ENCODE measurements at regions not wholly inside any gene's neighbourhood (a gene's known extent, or its start where the extent isn't known, plus 50 kb on each side); places are given as distances from the start of the nearest gene placed in this dataset.
"Not testable (repeated sequence)": the region's sequence is repeated elsewhere in the genome, so short reads cannot be mapped to it uniquely, and the experiment has no call there.

DNA sequence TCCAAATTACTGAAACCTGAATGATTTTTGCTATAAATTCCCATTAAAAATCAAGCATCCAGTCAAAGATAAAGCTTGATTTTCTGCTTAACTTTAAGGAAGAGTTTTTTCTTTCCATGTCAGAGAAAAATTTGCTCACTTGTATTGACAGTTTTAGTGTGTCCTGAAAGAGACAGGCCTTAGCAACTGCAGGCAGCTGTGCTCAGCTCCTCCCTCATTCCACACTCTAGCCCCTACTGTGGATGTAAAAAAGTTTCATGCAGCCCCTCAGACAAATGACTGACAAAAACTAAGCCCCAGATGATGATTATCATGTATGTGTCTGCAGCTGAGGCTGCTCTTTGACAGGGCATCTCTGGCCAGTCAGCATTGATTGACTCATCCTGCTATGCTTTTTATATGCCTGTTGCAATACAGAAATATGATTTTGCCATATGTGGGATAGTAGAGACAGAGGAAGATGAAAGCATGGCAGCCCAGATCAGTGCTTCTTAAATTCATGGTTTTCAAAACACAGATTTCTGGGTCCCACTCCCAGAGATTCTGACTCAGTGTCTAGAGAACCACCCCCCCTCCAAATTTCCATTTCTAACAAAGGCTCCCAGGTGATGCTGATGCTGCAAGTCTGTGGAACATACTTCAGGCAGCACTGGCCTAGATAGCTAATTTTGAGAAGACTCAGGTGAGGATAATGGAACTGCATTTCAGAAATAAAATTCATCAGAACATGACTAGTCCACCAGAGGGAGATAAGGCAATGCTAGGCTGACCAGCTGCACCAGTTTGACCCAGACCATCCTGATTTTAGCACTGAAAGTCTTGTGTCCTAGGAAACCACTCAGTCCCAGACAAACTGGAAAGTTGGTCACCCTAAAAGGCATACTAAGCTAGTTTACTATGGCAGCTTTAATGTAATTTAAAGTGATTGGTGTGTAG lies 298.7 kb upstream of the KCNN2 start:
- no peak for DNase-seq

DNA sequence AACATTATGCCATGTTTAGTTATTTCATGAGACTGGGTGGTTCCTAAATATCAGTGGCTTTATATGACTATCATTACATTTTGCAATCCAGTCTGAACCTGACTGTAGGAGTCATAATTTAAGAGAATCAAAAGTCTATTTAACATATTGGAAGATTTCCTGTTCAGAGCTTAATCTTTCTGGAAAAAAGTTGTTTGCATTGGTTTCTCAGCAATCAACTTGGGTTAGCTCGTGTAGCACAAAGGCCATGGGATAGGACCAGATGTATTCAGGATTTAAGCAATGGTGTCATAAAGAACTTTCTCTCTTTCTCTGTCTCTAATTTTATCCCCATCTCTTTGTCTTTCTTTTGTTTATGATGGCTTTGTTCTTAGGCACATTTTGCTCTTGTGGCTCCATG lies 296.0 kb upstream of the KCNN2 start:
- DNase-seq = no peak

DNA sequence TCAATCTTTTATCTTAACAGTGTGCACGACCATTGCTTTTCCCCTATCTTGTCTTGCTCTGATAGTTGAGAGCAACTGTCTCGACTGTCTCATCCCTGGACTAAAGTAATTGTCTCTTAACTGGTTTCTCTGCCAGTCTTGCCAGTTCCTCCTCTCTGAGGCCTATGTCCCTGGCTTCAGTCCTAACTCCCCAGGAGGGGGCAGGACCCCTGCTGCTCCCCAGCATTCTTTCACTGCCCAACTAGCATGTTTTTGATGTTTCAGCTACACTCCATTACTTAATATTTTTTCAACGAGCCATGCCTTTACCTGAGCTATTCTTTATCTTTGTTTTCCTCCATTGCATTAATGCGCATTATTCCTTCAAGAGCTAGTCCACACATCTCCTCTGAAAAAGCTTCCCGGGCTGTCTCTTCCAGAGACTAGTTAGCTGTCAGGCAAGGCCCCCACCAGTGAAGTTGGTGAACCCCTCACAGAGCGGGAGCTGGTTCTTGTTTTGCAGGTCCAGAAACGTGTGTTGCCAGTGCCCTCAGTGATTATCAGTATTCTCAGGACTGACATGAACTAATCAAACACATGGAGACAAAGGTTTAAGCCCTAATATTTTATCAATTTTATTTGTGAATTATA lies 291.7 kb upstream of the KCNN2 start:
- no peak for DNase-seq

DNA sequence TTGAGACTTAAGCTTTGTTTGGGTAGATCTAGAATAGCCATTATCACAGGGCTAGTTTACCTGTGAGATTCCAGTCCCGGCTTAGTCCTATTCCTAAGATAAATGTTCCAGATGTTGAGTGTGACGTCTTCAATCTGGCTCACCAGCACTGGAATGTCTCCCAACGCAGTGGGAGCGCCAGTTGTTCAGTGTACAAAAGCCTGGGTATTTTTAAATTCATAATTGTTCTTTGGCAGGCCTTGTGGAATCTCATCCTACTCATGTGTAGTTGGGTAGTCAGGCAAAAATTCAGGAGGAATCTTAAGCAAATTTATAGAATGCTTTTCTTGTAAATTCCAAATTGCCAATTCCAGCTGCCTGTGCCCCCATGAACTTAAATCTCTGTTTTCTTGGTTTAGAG lies 272.6 kb upstream of the KCNN2 start:
- no peak for DNase-seq

DNA sequence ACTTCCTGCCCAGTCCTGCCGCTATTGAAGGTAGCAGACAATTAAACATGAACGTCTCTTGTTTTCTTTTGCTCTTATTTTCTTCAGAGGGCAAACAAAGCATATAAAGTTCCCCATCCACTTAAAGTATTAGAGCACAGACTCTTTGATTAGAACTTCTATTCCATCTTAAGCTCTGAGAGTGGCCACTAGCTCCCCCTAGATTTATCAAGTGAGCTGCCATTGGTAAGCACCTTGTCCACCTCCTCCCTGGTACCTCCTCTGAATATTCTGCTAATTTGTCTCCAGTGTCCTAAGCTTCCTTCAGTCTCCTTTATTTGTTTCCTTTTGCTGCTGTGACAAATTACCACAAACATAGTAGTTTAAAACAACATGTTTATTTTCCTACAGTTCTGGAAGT lies 264.3 kb upstream of the KCNN2 start:
- DNase-seq = no peak

DNA sequence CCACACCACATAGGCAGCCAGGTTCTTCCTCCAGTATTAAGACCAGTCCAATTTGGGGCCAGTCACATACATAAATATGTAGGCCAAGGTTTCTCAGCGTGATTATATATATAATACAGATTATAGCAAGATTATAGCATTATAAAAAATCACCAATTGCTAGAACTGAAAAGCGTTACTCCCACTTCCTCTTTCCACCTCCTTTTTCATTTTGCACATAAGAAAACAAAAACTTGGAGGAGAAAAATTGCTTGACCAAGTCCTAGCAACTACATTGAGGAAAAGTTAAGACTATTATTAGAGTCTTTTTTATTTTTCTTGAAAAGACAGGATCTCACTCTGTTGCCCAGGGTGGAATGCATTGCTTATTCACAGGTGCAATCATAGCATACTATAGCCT lies 262.7 kb upstream of the KCNN2 start:
- no peak for DNase-seq

DNA sequence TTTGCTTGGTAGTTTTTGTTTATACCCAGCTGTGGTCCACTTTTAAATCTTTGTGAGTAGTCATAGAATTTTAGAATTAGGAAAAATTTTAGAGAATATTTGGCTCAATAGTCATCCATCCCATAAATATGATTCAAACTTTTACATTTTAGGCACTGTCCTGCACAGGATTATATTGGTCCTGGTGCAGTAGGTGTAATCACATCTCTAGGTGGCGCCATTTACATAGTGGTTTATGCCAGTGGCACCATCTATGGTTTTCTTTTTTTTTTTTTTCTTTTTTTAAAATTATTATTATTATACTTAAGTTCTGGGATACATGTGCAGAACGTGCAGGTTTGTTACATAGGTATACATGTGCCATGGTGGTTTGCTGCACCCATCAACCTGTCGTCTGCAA lies 260.7 kb upstream of the KCNN2 start:
- peak; percentile 75 for DNase-seq

DNA sequence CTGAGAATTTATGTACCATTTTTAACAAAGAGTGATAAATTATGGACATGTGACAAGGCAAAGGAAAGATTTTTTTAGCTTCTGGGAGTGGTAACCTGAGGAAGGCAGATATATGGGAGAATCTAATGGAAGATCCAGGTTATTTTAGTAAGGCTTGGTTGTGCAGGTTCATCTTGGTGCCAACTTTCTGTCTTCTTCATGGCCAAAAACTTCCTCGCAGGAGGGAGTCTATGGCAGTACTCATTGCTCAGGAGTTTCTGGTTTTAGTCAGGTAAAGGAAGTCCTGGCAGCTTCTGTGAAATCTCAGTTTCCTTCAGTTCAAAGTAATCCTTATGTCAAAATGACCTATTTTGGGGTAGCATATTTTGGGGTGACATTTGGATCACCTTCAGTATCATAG lies 248.3 kb upstream of the KCNN2 start:
- DNase-seq = no peak

DNA sequence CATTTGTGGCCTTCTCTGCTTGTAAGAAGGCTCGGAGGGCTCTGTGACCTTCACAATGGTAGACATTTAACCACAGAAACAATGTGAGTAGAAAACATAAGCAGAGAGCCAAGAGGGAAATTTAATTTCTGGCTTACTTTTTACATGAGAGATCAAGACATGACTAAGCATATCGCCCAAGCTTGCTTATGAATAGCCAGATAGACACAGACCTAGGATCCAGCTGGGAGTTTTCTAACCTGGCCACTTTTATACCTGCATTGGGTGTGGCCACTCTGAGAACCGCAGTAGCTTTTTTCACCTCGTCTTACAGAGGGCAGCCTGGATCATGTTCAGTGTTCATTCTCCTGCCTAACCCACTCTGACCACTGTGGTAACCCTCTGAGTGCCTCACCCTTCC lies 244.9 kb upstream of the KCNN2 start:
- no peak for DNase-seq

DNA sequence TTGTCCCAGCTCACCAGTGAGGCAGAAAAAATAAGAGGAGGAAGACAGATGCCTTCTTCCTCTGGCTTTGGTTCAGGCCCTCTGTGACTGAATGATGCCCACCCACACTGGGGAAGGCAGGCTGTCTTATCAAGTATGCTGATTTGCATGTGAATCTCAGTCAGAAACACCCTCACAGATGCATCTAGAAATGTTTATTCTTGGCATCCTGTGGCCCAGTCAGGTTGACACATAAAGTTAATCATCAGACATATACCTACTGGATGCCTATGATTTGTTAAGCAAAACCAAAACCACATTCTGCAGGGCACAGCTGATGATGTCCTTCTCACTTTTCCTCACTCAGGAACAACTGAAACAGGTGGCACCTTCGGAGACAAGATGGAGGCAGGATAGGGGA lies 243.4 kb upstream of the KCNN2 start:
- DNase-seq = no peak

DNA sequence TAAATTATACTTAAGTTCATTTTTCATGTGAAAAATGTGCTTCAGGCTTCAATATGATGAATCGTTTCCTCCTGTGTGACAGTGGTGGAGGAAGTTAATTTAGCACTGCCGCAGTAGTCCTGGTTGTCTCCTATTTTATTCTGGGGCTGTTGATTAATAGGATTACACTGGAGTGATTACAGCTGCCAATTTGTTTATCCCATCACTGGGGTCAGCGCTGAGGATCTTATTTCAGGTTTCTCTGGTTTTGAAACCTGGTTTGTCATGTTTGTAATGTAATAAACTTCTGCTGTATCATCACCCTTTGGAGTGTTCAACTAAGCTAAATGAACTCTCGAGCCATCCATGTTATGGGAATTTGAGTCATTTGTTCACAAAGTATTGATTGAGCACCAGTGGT lies 241.7 kb upstream of the KCNN2 start:
- DNase-seq = no peak

DNA sequence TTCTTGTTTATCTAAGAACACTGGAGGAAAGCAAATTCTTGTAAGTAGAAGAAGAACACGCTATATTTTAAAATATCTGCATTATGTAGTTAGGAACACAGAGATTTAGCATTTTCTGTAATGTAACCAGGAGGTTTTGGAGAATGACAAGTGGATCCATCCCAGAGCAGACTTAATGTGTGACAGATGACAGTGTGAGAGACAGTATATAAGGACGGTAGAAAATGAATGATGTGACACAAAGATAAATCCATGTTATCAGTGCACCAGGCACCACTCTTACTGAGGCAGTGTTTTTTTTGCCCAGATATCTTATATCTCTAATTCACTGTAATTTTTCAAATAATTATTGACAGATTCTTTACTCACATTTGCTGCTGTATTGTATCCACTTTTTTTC lies 239.0 kb upstream of the KCNN2 start:
- no peak for DNase-seq

DNA sequence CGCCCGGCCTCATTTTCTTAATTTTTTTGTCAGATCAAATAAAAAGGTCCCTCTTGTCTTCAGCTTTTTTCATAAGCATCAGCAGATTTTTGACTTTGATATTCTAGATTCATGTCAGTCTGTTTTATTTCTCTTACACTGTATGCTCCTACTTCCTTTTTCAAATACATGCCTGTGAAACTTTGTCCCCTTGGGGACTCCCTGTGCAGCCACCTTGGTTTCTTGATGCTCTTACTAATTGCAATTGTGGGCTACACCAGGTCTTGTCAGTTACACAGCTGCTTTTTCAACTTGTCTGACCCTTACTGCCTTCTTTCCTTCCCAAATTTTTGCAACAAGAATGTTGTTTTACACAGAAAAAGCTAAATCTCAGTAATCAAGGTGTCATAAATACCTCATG lies 238.2 kb upstream of the KCNN2 start:
- DNase-seq = no peak

DNA sequence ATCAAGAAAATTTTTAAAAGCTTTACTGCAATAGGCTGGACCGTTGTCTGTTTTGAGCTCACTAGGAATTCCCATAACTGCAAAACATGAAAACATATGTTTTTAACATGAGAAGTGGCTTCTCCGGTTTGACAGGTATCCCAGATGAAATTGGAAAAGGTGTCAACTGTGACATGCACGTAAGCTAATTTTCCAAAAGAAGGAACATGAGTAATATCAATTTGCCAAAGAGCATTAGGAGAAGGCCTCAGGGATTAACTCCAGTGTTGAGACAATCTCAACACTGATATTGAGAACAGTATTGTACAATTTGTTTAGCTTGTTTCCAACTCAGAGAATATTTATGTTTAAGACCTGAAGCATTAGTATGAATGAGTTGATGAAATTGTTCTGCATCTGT lies 215.5 kb upstream of the KCNN2 start:
- DNase-seq = no peak

DNA sequence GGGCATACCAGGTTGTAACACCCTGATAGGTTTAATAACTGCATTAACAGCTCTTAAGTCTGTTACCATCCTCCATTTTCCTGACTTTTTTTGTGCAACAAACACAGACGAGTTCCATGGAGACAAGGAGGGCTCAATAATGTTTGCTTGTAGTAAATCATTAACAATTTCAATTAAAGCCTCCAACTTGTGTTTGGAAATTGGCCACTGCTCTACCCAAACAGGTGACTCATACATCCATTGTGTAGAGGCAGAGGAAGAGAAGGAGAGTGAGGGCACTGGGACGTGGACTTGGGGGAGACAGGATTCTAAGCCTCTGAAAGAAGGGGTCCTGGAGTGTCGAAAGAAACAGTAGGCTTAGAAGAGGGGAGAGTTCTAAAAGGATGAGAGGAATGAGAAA lies 213.6 kb upstream of the KCNN2 start:
- no peak for DNase-seq

DNA sequence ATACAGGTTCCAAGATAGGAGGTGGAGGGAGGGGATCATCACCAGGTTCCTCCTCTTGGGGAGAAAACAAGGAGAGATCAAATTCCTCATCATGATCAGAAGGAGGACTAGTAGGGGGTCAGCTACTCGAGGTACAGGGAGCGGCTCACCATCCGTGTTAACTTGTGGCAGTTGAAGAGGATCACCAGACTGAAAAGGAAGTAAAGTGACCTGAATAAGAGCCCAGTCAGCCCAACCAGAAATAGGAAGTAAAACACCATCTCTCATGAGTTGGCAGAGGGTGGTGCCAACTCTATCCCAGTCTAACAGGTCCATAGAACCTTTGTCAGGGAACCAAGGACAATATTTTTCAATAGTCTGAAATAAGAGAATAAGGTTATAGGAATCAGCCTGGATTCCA lies 213.1 kb upstream of the KCNN2 start:
- not testable (repeated sequence) for DNase-seq

DNA sequence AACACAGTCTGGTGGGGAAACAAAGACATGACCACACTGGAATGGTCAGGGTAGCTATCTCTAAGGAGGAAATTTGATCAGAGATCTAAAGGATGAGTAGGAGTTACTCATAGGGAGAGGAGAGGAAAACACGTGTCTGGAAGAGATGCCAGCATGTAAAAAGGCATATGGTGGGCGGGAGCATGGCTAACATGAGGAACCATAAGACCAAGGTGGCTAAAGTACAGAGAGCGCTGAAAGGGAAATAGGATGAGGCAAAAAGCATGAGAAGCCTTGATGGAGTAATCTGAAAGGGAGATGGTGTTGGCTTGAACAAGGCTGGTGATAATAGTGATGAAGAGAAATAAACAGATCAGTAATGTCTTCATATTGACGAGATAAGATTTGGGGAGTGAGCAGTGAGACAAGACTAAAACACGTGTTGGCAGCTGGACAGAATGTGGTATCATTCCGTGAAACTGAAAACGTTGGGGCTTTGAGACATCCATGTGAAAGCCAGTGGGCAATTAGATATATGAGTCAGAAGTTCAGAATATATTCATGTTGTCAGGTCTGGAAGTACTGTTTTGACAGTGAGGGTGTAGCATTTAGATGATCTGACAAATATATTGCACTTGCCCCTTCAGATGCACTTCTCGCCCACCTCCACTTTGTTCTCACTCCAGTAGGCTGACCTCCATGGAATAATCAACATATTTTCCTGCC lies 209.1 kb upstream of the KCNN2 start:
- DNase-seq = no peak

DNA sequence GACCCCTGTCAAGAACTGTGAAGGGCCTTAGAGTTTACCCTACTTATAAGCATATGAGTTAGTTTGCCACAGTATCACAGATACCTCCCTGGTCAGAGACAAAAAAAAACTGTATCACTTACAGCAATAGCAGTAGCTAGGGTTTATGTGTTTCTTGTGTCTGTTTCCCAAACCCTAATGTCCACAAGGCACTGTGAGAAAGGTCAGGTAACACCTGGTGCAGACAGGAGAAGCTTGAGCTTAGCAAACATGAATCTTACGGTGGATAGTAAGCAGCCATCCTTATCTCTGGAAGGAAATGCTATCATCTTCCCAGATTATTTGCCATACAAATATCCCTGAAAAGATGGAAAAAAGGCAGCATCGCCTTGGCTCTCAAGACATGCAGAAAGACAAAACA lies 208.5 kb upstream of the KCNN2 start:
- DNase-seq = no peak

DNA sequence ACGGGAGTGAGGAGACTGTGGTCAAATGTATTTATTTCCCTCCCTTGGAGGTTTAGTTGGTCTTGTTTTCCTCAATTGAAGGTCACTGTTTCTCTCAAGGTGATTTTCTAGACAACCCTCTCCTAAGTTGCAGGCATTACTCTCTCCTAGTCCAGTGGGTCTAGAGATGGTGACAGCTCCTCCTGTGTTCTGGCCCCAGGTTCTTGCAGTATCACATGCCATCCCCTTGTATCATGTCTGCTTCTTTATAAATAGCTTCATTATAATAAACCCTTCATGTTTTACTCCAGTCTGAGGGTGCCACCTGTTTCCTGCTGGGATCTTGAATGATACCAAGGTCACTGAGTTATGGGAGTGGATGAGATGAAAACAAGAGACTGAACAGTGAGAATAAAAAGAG lies 208.0 kb upstream of the KCNN2 start:
- DNase-seq = no peak

DNA sequence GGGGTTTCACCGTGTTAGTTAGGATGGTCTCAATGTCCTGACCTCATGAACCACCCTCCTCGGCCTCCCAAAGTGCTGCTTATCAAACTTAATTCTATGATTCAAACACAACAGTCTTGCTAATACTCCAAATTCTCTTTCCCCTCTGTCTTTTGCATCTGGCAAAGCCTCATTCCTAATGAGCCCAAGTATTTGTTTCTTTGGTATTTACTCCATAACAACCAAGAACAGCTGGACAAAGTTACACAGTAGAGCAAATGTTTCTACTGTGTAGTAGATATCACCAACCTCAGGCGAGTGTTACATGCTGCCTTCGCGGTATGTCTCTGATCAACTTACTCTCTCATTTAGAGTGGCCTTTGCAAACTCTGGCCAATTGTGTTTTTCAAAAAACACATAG lies 195.8 kb upstream of the KCNN2 start:
- DNase-seq = no peak

DNA sequence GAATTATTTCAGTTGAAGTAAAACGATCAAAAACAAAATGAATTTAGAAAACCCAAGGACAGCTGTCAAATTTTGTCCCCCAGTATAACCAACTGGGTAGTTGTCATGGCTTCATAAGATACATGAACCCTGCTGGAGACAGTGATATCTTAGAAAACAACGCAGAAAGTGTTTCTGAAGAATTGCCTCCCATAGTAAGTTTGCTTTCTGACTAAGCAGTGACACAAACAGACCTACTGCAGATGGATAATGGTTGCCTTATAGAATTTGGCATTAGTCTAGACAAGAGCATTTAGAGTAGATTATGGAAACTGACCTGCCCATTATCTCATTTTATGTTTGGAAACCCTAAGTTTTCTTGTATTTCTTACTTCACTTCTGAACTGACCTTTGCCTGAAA lies 187.7 kb upstream of the KCNN2 start:
- no peak for DNase-seq

DNA sequence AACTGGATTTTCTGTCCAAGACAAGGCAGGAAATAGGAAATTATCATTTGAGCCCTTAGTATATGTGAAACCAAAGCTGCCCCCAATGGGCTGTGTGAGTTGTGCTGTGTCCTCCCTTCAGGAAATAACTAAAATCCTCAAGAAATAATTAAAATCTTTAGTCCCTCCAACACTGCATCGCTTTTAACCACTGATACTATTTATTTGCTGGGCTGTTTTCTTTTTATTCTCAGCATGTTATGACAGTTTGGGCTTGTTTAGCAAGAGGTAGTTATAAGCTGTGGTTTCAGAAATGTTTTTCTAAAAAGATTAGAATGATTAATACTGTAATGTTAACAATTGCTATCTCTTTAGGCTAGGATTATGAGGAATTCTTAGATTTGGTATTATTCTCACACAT lies 187.0 kb upstream of the KCNN2 start:
- no peak for DNase-seq

DNA sequence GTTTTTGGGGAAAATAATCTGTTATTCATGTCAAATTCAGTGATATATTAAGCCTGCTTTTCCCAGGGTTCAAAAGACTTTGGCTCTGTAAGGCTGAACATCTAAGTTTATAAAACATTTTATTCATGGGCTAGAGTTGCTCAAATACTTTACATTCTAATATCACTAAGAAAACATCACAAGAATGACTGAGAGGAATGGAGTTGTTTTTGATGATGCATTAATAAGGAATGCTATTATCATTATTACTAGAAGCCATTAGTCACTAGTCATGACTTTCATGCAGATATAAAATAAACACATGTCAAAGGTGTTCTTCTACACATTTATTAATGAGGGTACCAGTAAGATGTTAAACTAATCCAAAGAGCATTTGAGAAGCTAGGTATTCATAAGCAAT lies 185.5 kb upstream of the KCNN2 start:
- DNase-seq = no peak

DNA sequence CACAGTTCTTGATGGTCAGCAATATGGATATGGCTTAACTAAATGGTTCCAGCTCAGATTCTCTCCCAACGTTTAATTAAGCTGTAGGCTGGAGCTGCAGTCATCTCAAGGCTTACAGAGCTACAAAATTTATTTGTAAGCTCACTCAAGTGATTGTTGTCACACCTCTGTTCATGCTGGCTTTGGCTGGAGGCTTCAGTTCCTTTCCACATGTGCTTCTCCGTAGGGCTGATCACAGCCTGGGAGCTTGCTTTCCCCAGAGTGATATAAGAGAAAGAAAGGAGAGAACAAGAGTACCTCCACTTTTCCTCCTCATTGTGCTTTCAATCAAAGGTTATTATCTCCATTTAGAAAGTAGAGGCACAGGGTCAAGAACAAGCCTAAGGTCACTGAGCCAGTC lies 182.7 kb upstream of the KCNN2 start:
- no peak for DNase-seq

Measured in NCI-H1694 (cell line).